GM12878 (cell line): ENCODE measurements at regions not wholly inside any gene's neighbourhood (a gene's known extent, or its start where the extent isn't known, plus 50 kb on each side); places are given as distances from the start of the nearest gene placed in this dataset.

ENCODE experiments used
- E2F8 ChIP-seq: fragments of 450-650 bp; IDR thresholded peaks from 2 replicates; pipeline ENCODE4 v1.6.1; 2018; ENCODE audit warnings: mild to moderate bottlenecking, low read depth, moderate library complexity; ENCODE audit not compliant: partially characterized antibody
- NRF1 ChIP-seq: conservative IDR thresholded peaks from 2 replicates; pipeline ENCODE4 v1.6.1; 2011; ENCODE audit warnings: mild to moderate bottlenecking, low read depth, low read length, improper control_type of control experiment
- YY1 ChIP-seq: IDR thresholded peaks from 2 replicates; pipeline ENCODE4 v1.6.1; 2011; ENCODE audit warnings: low read depth, mild to moderate bottlenecking, low read length
- TF ChIP-seq, protein P1 (sequence below), 3 experiments: IDR thresholded peaks in 2 of 3; conservative IDR thresholded peaks in 1 of 3; 2 replicates each; pipeline ENCODE4 v1.5.1; 2011; ENCODE audit warnings: low read depth in 3 of 3, low read length in 3 of 3, mild to moderate bottlenecking in 3 of 3, control low read depth in 2 of 3, moderate library complexity in 2 of 3, inconsistent platforms in 1 of 3, mixed read lengths in 1 of 3; ENCODE audit not compliant: control insufficient read depth in 2 of 3, insufficient read depth in 1 of 3; ENCODE audit errors: extremely low read depth in 1 of 3
- TF ChIP-seq, protein P2 (sequence below): fragments of 450-650 bp; IDR thresholded peaks from 2 replicates; pipeline ENCODE4 v1.6.1; 2016; ENCODE audit warnings: mild to moderate bottlenecking, moderate library complexity, borderline replicate concordance

DNA sequence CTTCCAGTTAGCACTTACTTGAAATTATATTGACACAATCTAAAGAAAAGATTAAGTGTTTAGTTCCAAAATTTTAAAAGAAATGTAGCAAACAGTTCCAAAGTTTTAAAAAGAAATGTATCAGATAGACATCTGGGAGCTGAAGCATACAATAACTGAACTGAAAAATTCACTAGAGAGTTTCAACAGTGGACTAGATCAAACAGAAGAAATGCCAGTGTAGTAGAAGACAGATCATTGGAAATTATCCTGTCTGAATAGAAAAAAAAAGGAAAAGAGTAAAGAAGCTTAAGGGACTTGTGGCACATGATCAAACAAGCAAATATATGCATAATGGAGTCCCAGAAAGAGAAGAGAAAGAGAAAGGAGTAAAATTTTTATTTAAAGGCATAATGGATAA lies 261.4 kb downstream of the LAS1L start:
- TF ChIP-seq NRF1 = no peak
- TF ChIP-seq, protein P1, sequence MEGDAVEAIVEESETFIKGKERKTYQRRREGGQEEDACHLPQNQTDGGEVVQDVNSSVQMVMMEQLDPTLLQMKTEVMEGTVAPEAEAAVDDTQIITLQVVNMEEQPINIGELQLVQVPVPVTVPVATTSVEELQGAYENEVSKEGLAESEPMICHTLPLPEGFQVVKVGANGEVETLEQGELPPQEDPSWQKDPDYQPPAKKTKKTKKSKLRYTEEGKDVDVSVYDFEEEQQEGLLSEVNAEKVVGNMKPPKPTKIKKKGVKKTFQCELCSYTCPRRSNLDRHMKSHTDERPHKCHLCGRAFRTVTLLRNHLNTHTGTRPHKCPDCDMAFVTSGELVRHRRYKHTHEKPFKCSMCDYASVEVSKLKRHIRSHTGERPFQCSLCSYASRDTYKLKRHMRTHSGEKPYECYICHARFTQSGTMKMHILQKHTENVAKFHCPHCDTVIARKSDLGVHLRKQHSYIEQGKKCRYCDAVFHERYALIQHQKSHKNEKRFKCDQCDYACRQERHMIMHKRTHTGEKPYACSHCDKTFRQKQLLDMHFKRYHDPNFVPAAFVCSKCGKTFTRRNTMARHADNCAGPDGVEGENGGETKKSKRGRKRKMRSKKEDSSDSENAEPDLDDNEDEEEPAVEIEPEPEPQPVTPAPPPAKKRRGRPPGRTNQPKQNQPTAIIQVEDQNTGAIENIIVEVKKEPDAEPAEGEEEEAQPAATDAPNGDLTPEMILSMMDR (IDR thresholded peaks at IDR 0.05 in 2 of 3, conservative IDR thresholded peaks at IDR 0.05 in 1 of 3; ENCODE audit: control insufficient read depth in 2 of 3, extremely low read depth in 1 of 3, insufficient read depth in 1 of 3, low read depth in 3 of 3, low read length in 3 of 3) = no peak
- TF ChIP-seq, protein P2, sequence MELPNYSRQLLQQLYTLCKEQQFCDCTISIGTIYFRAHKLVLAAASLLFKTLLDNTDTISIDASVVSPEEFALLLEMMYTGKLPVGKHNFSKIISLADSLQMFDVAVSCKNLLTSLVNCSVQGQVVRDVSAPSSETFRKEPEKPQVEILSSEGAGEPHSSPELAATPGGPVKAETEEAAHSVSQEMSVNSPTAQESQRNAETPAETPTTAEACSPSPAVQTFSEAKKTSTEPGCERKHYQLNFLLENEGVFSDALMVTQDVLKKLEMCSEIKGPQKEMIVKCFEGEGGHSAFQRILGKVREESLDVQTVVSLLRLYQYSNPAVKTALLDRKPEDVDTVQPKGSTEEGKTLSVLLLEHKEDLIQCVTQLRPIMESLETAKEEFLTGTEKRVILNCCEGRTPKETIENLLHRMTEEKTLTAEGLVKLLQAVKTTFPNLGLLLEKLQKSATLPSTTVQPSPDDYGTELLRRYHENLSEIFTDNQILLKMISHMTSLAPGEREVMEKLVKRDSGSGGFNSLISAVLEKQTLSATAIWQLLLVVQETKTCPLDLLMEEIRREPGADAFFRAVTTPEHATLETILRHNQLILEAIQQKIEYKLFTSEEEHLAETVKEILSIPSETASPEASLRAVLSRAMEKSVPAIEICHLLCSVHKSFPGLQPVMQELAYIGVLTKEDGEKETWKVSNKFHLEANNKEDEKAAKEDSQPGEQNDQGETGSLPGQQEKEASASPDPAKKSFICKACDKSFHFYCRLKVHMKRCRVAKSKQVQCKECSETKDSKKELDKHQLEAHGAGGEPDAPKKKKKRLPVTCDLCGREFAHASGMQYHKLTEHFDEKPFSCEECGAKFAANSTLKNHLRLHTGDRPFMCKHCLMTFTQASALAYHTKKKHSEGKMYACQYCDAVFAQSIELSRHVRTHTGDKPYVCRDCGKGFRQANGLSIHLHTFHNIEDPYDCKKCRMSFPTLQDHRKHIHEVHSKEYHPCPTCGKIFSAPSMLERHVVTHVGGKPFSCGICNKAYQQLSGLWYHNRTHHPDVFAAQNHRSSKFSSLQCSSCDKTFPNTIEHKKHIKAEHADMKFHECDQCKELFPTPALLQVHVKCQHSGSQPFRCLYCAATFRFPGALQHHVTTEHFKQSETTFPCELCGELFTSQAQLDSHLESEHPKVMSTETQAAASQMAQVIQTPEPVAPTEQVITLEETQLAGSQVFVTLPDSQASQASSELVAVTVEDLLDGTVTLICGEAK = no peak
- TF ChIP-seq E2F8 = no peak
- TF ChIP-seq YY1 = no peak
